ENCODE measurements at regions not wholly inside any gene's neighbourhood (a gene's known extent, or its start where the extent isn't known, plus 50 kb on each side); places are given as distances from the start of the nearest gene placed in this dataset.

GRCh38 chr5:1748271-1748670 lies 51.4 kb downstream of the MRPL36 start:
- Histone ChIP-seq H3K27me3 (ENCODE audit: control insufficient read depth in 1 of 2, insufficient read depth in 2 of 2, low read length in 2 of 2) (no peaks in the 10 kb centered on the region), H3K27ac (ENCODE audit: low read depth, low read length) (no peak overlapping the region), H3K9ac (ENCODE audit: low read length) (no peak overlapping the region), H3K36me3 (ENCODE audit: insufficient read depth, low read length) (no peaks in the 10 kb centered on the region), H3K4me1 (ENCODE audit: insufficient read depth, low read length) (no peaks in the 10 kb centered on the region), H3K9me3 (ENCODE audit: low read length) (no peaks in the 10 kb centered on the region), H3K4me3 (ENCODE audit: low read depth in 1 of 2, low read length in 2 of 2) (no peak overlapping the region)

GRCh38 chr5:1747803-1748085 lies 51.9 kb downstream of the MRPL36 start:
- H3K9me3 ChIP-seq (ENCODE audit: low read length), result no peaks in the 10 kb centered on the region
- H3K9ac ChIP-seq (ENCODE audit: low read length), result no peak overlapping the region
- no peaks in the 10 kb centered on the region for H3K27me3 ChIP-seq (ENCODE audit: control insufficient read depth in 1 of 2, insufficient read depth in 2 of 2, low read length in 2 of 2)
- H3K4me1 ChIP-seq (ENCODE audit: insufficient read depth, low read length), result no peaks in the 10 kb centered on the region
- no peaks in the 10 kb centered on the region for H3K36me3 ChIP-seq (ENCODE audit: insufficient read depth, low read length)
- no peak overlapping the region for H3K27ac ChIP-seq (ENCODE audit: low read depth, low read length)
- no peak overlapping the region for H3K4me3 ChIP-seq (ENCODE audit: low read depth in 1 of 2, low read length in 2 of 2)

- Histone ChIP-seq H3K9me3 (ENCODE audit: low read length) (no peaks in the 10 kb centered on the region), H3K36me3 (ENCODE audit: insufficient read depth, low read length) (no peaks in the 10 kb centered on the region), H3K9ac (ENCODE audit: low read length) (no peak overlapping the region), H3K27me3 (ENCODE audit: control insufficient read depth in 1 of 2, insufficient read depth in 2 of 2, low read length in 2 of 2) (no peaks in the 10 kb centered on the region), H3K4me1 (ENCODE audit: insufficient read depth, low read length) (no peaks in the 10 kb centered on the region), H3K4me3 (ENCODE audit: low read depth in 1 of 2, low read length in 2 of 2) (no peak overlapping the region), H3K27ac (ENCODE audit: low read depth, low read length) (no peak overlapping the region)
Observed at GRCh38 chr5:1747079-1747802, 52.4 kb downstream of the MRPL36 start.

GRCh38 chr5:1746371-1747078 lies 53.1 kb downstream of the MRPL36 start:
- Histone ChIP-seq H3K36me3 (ENCODE audit: insufficient read depth, low read length) (no peaks in the 10 kb centered on the region), H3K9me3 (ENCODE audit: low read length) (no peaks in the 10 kb centered on the region), H3K9ac (ENCODE audit: low read length) (no peak overlapping the region), H3K27me3 (ENCODE audit: control insufficient read depth in 1 of 2, insufficient read depth in 2 of 2, low read length in 2 of 2) (no peaks in the 10 kb centered on the region), H3K4me3 (ENCODE audit: low read depth in 1 of 2, low read length in 2 of 2) (no peak overlapping the region), H3K27ac (ENCODE audit: low read depth, low read length) (no peak overlapping the region), H3K4me1 (ENCODE audit: insufficient read depth, low read length) (no peaks in the 10 kb centered on the region)

- no peak overlapping the region for H3K4me3 ChIP-seq (ENCODE audit: low read depth in 1 of 2, low read length in 2 of 2)
- H3K36me3 ChIP-seq (ENCODE audit: insufficient read depth, low read length), result no peaks in the 10 kb centered on the region
- no peaks in the 10 kb centered on the region for H3K27me3 ChIP-seq (ENCODE audit: control insufficient read depth in 1 of 2, insufficient read depth in 2 of 2, low read length in 2 of 2)
- no peak overlapping the region for H3K27ac ChIP-seq (ENCODE audit: low read depth, low read length)
- no peak overlapping the region for H3K9ac ChIP-seq (ENCODE audit: low read length)
- no peaks in the 10 kb centered on the region for H3K9me3 ChIP-seq (ENCODE audit: low read length)
- H3K4me1 ChIP-seq (ENCODE audit: insufficient read depth, low read length), result no peaks in the 10 kb centered on the region
Observed at GRCh38 chr5:1745796-1746370, 53.8 kb downstream of the MRPL36 start.

- Histone ChIP-seq H3K27me3 (ENCODE audit: control insufficient read depth in 1 of 2, insufficient read depth in 2 of 2, low read length in 2 of 2) (no peaks in the 10 kb centered on the region), H3K4me1 (ENCODE audit: insufficient read depth, low read length) (no peaks in the 10 kb centered on the region), H3K9me3 (ENCODE audit: low read length) (no peaks in the 10 kb centered on the region), H3K36me3 (ENCODE audit: insufficient read depth, low read length) (no peaks in the 10 kb centered on the region), H3K4me3 (ENCODE audit: low read depth in 1 of 2, low read length in 2 of 2) (no peak overlapping the region), H3K27ac (ENCODE audit: low read depth, low read length) (no peak overlapping the region), H3K9ac (ENCODE audit: low read length) (no peak overlapping the region)
Observed at GRCh38 chr5:1745123-1745795, 54.4 kb downstream of the MRPL36 start.

- no peak overlapping the region for H3K27ac ChIP-seq (ENCODE audit: low read depth, low read length)
- no peaks in the 10 kb centered on the region for H3K27me3 ChIP-seq (ENCODE audit: control insufficient read depth in 1 of 2, insufficient read depth in 2 of 2, low read length in 2 of 2)
- H3K36me3 ChIP-seq (ENCODE audit: insufficient read depth, low read length), result no peaks in the 10 kb centered on the region
Observed at GRCh38 chr5:1744393-1745122, 55.1 kb downstream of the MRPL36 start.

GRCh38 chr5:1743769-1744085 lies 55.9 kb downstream of the MRPL36 start:
- Histone ChIP-seq H3K36me3 (ENCODE audit: insufficient read depth, low read length) (no peaks in the 10 kb centered on the region), H3K4me3 (ENCODE audit: low read depth in 1 of 2, low read length in 2 of 2) (no peak overlapping the region), H3K4me1 (ENCODE audit: insufficient read depth, low read length) (no peaks in the 10 kb centered on the region), H3K9ac (ENCODE audit: low read length) (no peak overlapping the region), H3K27ac (ENCODE audit: low read depth, low read length) (no peak overlapping the region), H3K27me3 (ENCODE audit: control insufficient read depth in 1 of 2, insufficient read depth in 2 of 2, low read length in 2 of 2) (no peaks in the 10 kb centered on the region), H3K9me3 (ENCODE audit: low read length) (no peaks in the 10 kb centered on the region)

More at GRCh38 chr5:1744393-1745122, 55.1 kb downstream of the MRPL36 start:
- Histone ChIP-seq H3K4me3 (ENCODE audit: low read depth in 1 of 2, low read length in 2 of 2) (no peak overlapping the region), H3K9ac (ENCODE audit: low read length) (no peak overlapping the region), H3K9me3 (ENCODE audit: low read length) (no peaks in the 10 kb centered on the region), H3K4me1 (ENCODE audit: insufficient read depth, low read length) (no peaks in the 10 kb centered on the region)

- Histone ChIP-seq H3K36me3 (ENCODE audit: insufficient read depth, low read length) (no peaks in the 10 kb centered on the region), H3K9ac (ENCODE audit: low read length) (no peak overlapping the region), H3K9me3 (ENCODE audit: low read length) (no peaks in the 10 kb centered on the region), H3K4me1 (ENCODE audit: insufficient read depth, low read length) (no peaks in the 10 kb centered on the region), H3K4me3 (ENCODE audit: low read depth in 1 of 2, low read length in 2 of 2) (no peak overlapping the region), H3K27me3 (ENCODE audit: control insufficient read depth in 1 of 2, insufficient read depth in 2 of 2, low read length in 2 of 2) (no peaks in the 10 kb centered on the region), H3K27ac (ENCODE audit: low read depth, low read length) (no peak overlapping the region)
Observed at GRCh38 chr5:1743061-1743768, 56.4 kb downstream of the MRPL36 start.

- H3K36me3 ChIP-seq (ENCODE audit: insufficient read depth, low read length), result no peaks in the 10 kb centered on the region
- no peaks in the 10 kb centered on the region for H3K9me3 ChIP-seq (ENCODE audit: low read length)
- H3K4me1 ChIP-seq (ENCODE audit: insufficient read depth, low read length), result no peaks in the 10 kb centered on the region
- H3K4me3 ChIP-seq (ENCODE audit: low read depth in 1 of 2, low read length in 2 of 2), result no peak overlapping the region
- H3K27me3 ChIP-seq (ENCODE audit: control insufficient read depth in 1 of 2, insufficient read depth in 2 of 2, low read length in 2 of 2), result peaks cover 0 to 5% of the 10 kb centered on the region in 2 donors
- H3K9ac ChIP-seq (ENCODE audit: low read length), result no peak overlapping the region
- H3K27ac ChIP-seq (ENCODE audit: low read depth, low read length), result no peak overlapping the region
Observed at GRCh38 chr5:1737790-1738405, 61.7 kb downstream of the MRPL36 start.
